ENCODE measurements at regions not wholly inside any gene's neighbourhood (a gene's known extent, or its start where the extent isn't known, plus 50 kb on each side); places are given as distances from the start of the nearest gene placed in this dataset.

- Mint-ChIP-seq H3K4me1 (no peaks in the 10 kb centered on the region), H3K27ac (no peak overlapping the region), H3K9me3 (no peaks in the 10 kb centered on the region), H3K36me3 (no peaks in the 10 kb centered on the region), H3K4me3 (no peak overlapping the region), H3K27me3 (peaks cover 8 to 12% of the 10 kb centered on the region in 2 donors)
- ATAC-seq (replicated peaks) (no peak), DNase-seq (no peak)
Measured at GRCh38 chr1:5430911-5431697, 561.1 kb downstream of the NPHP4 start.

GRCh38 chr1:5430136-5430535 lies 562.1 kb downstream of the NPHP4 start:
- no peak overlapping the region for H3K4me3 Mint-ChIP-seq
- ATAC-seq (replicated peaks) (no peak), DNase-seq (no peak)
- H3K9me3 Mint-ChIP-seq = no peaks in the 10 kb centered on the region
- H3K27ac Mint-ChIP-seq = no peak overlapping the region
- no peaks in the 10 kb centered on the region for H3K4me1 Mint-ChIP-seq
- H3K36me3 Mint-ChIP-seq = no peaks in the 10 kb centered on the region
- H3K27me3 Mint-ChIP-seq = peaks cover 10 to 12% of the 10 kb centered on the region in 2 donors

DNA sequence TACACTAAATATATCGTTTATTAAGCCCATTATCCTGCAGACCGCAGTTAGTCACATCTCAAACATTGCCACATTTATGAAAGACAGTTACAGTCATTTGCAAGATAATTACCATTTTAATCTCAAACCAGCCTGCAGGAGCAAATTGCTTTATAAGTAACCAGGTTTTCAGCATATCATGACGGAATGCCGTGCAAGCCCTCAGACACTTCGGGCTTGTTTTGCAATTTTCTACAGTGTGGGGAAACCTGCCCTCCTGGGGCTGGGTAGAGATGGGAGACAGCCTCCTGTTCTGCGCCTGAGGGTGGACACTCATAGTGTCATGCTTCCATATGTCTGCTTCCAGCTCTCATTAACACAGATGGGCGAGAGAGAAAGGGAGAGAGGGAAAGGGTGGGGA lies 563.9 kb downstream of the NPHP4 start:
- no peak for DNase-seq
- Mint-ChIP-seq H3K36me3 (no peaks in the 10 kb centered on the region), H3K27ac (no peak overlapping the region), H3K27me3 (peaks cover 21 to 27% of the 10 kb centered on the region in 2 donors), H3K9me3 (no peaks in the 10 kb centered on the region), H3K4me1 (no peaks in the 10 kb centered on the region), H3K4me3 (no peak overlapping the region)
- ATAC-seq (replicated peaks) = no peak

GRCh38 chr1:5427026-5427613 lies 565.1 kb downstream of the NPHP4 start:
- Mint-ChIP-seq H3K4me1 (no peaks in the 10 kb centered on the region), H3K27ac (no peak overlapping the region), H3K27me3 (peaks cover 31 to 37% of the 10 kb centered on the region in 2 donors), H3K9me3 (no peaks in the 10 kb centered on the region), H3K4me3 (no peak overlapping the region), H3K36me3 (no peaks in the 10 kb centered on the region)
- ATAC-seq (replicated peaks) (no peak), DNase-seq (no peak)

- H3K4me3 Mint-ChIP-seq = no peak overlapping the region
- no peak for DNase-seq
- H3K27me3 Mint-ChIP-seq = peaks cover 37 to 41% of the 10 kb centered on the region in 2 donors
- no peaks in the 10 kb centered on the region for H3K9me3 Mint-ChIP-seq
- no peak for ATAC-seq (replicated peaks)
- no peaks in the 10 kb centered on the region for H3K36me3 Mint-ChIP-seq
- H3K4me1 Mint-ChIP-seq = no peaks in the 10 kb centered on the region
- no peak overlapping the region for H3K27ac Mint-ChIP-seq
Measured at GRCh38 chr1:5424802-5425703, 567.2 kb downstream of the NPHP4 start.

DNA sequence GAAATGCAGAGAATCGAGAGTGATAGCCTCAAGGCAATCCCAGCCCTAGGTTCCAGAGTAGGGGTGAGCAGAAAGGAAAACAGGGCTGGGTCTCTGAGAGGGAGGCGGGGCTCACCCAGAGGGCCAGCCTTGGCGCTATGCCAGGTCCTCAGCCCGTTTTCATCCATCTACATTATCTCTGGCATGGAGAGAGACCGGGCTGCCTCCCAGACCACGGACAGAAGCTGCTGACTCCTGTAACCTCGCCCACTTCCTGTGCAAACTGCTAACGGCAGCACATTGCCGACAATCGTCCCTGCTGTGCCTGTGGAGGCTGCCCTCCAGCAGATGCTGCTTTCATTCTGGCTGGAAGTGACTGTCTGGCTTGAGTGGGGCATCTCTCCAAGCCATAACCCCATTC lies 569.1 kb downstream of the NPHP4 start:
- no peak for DNase-seq
- Mint-ChIP-seq H3K27ac (no peak overlapping the region), H3K4me1 (no peaks in the 10 kb centered on the region), H3K27me3 (peaks cover 33 to 34% of the 10 kb centered on the region in 2 donors), H3K9me3 (no peaks in the 10 kb centered on the region), H3K4me3 (no peak overlapping the region), H3K36me3 (no peaks in the 10 kb centered on the region)
- no peak for ATAC-seq (replicated peaks)

DNA sequence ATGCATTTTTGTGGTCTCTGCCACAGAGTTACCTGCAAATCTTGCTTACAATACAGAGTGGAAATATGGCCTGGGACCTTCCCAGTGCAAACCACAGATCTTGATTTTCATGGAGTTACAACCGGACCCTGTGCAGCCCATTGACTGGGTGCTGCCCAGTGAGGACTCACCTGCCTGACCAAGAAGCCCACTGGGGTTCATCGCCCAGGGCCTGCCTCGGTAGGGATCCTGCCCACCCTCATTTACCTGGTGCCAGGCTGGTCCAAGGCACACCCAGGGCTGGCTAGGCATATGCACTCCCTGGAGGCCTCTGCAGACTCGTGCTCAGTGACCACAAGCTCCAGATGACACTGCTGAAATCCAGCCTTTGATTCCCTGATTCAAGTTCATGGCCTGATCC lies 572.7 kb downstream of the NPHP4 start:
- no peaks in the 10 kb centered on the region for H3K4me1 Mint-ChIP-seq
- no peaks in the 10 kb centered on the region for H3K9me3 Mint-ChIP-seq
- H3K36me3 Mint-ChIP-seq = no peaks in the 10 kb centered on the region

DNA sequence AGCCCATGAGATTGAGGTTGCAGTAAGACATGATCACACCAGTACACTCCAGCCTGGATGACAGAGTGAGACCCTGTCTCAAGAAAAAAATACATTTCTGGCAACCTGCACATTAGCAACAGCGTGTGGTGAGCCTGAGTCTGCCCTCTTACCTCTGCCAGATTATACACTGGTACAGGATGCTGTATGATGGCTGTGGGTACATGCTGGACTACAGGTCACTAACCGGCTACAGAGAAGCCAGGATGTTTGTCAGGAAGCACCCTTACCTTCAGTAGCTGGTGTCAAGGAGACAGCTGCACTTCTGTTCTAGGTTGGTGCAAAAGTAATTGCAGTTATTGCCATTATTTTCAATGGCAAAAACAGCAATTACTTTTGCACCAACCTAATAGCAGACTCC lies 575.7 kb downstream of the NPHP4 start:
- Mint-ChIP-seq H3K27ac (no peak overlapping the region), H3K9me3 (no peaks in the 10 kb centered on the region), H3K4me3 (no peak overlapping the region), H3K27me3 (peaks cover 0 to 4% of the 10 kb centered on the region in 2 donors), H3K36me3 (no peaks in the 10 kb centered on the region), H3K4me1 (no peaks in the 10 kb centered on the region)
- ATAC-seq (replicated peaks) (no peak), DNase-seq (no peak)

More for the DNA sequence above, 572.7 kb downstream of the NPHP4 start:
- no peak for ATAC-seq (replicated peaks)
- Mint-ChIP-seq H3K27me3 (peaks cover 26 to 30% of the 10 kb centered on the region in 2 donors), H3K4me3 (no peak overlapping the region), H3K27ac (no peak overlapping the region)
- no peak for DNase-seq

DNA sequence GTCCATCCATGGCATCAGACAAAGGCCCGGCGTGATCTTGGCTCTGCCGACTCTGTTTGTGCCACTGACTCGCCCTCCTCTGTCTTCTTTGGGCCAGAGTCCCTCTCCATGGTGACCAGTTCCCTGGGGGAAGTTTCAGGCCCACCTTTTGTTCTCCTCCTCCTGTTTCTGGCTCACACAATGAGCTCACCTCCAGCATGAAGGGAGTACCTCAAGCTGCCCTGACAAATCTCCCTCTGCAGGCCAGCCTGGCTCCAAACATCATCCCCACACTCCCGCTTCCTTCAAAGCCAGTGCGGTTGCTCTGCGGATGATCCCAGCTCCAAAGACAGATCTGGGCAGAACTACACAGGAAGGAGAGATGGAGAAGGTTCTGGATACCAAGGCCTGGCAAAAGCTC lies 576.6 kb downstream of the NPHP4 start:
- no peaks in the 10 kb centered on the region for H3K27me3 Mint-ChIP-seq
- no peak for DNase-seq
- no peak overlapping the region for H3K4me3 Mint-ChIP-seq
- ATAC-seq (replicated peaks) = no peak
- H3K27ac Mint-ChIP-seq = no peak overlapping the region
- H3K36me3 Mint-ChIP-seq = no peaks in the 10 kb centered on the region
- no peaks in the 10 kb centered on the region for H3K9me3 Mint-ChIP-seq
- H3K4me1 Mint-ChIP-seq = no peaks in the 10 kb centered on the region

DNA sequence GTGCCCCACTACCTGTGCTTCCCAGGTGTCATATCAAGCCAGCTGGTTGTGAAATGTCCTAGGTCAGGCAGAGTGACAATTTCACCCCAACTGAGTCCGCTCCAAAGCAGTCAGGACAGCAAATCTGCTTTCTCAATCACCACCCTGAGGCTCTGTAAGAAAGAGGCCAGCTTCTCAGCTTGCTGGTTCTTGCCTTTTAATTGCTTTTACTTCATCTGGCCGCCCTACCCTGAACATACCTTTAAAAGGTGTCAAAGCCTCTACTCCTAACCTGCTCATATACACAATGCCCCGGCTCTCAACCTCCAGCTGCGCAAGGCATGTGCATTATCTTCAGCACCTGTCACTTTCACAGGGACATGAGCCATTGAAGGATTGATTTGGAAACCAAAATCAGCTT lies 581.6 kb downstream of the NPHP4 start:
- H3K27me3 Mint-ChIP-seq = no peaks in the 10 kb centered on the region
- ATAC-seq (replicated peaks) (no peak), DNase-seq (no peak)
- H3K9me3 Mint-ChIP-seq = peaks cover 0 to 3% of the 10 kb centered on the region in 2 donors
- H3K27ac Mint-ChIP-seq = no peak overlapping the region
- no peaks in the 10 kb centered on the region for H3K4me1 Mint-ChIP-seq
- no peak overlapping the region for H3K4me3 Mint-ChIP-seq
- H3K36me3 Mint-ChIP-seq = no peaks in the 10 kb centered on the region

GRCh38 chr1:5408401-5408800 lies 583.8 kb downstream of the NPHP4 start:
- no peaks in the 10 kb centered on the region for H3K4me1 Mint-ChIP-seq

DNA sequence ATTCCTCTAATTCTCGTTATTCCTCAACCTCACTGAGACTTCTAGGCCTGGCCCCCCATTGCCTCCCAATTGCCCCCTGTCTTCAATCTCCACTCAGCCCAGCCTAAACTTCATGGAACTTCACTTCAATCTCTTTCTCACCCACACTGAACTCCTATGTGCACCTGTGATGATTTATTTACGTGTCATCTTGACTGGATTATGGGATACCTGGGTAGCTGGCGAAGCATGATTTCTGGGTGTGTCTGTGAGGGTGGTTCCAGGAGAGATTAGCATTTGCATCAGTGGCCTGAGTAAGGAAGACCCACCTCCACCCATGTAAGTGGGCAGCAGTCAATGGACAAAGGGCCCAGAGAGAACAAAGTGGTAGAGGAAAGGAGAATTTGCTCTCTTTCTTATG lies 587.0 kb downstream of the NPHP4 start:
- DNase-seq (no peak), ATAC-seq (replicated peaks) (no peak)
- Mint-ChIP-seq H3K27ac (no peak overlapping the region), H3K27me3 (no peaks in the 10 kb centered on the region), H3K36me3 (no peaks in the 10 kb centered on the region), H3K4me1 (no peaks in the 10 kb centered on the region), H3K4me3 (no peak overlapping the region), H3K9me3 (peaks cover 0 to 3% of the 10 kb centered on the region in 2 donors)

More at GRCh38 chr1:5408401-5408800, 583.8 kb downstream of the NPHP4 start:
- Mint-ChIP-seq H3K36me3 (no peaks in the 10 kb centered on the region), H3K9me3 (peaks cover 0 to 3% of the 10 kb centered on the region in 2 donors), H3K27ac (no peak overlapping the region), H3K27me3 (no peaks in the 10 kb centered on the region), H3K4me3 (no peak overlapping the region)
- DNase-seq (no peak), ATAC-seq (replicated peaks) (no peak)

GRCh38 chr1:5404412-5405203 lies 587.6 kb downstream of the NPHP4 start:
- no peak for ATAC-seq (replicated peaks)
- Mint-ChIP-seq H3K36me3 (no peaks in the 10 kb centered on the region), H3K27ac (no peak overlapping the region), H3K9me3 (peaks cover 0 to 3% of the 10 kb centered on the region in 2 donors), H3K4me3 (no peak overlapping the region), H3K4me1 (no peaks in the 10 kb centered on the region), H3K27me3 (no peaks in the 10 kb centered on the region)
- DNase-seq = no peak

DNA sequence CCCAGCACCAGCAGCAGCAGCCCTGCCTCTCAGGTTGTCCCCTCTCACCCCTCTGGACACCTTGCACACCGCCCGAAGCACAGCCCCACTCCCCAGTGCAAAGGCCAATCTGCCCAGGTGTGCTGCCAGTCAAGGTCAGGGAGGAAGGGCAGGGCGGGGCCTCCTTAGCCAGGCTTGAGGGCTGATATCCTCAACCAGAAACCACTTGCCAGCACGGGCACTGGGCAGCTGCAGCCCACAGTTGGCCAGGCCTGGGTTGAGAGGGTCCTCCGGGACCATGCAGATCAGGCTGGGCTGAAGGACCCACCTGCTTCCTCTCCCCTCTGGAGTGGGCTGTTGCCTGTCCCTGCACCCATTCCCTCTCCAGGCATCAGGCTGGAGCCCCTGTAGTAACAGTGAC lies 588.3 kb downstream of the NPHP4 start:
- no peak for DNase-seq
- Mint-ChIP-seq H3K4me3 (no peak overlapping the region), H3K36me3 (no peaks in the 10 kb centered on the region), H3K9me3 (peaks cover 4% of the 10 kb centered on the region in 2 donors), H3K4me1 (no peaks in the 10 kb centered on the region), H3K27me3 (no peaks in the 10 kb centered on the region), H3K27ac (no peak overlapping the region)
- no peak for ATAC-seq (replicated peaks)

Data from stimulated activated naive B cell treated with anti-CD40 and anti-IgM and Interleukin-4, amounts not matched to agents 10 μg/mL and 1 μg/mL and 100 μg/mL, for 72 hours (primary cell).